GM12892 (cell line): ENCODE measurements at regions not wholly inside any gene's neighbourhood (a gene's known extent, or its start where the extent isn't known, plus 50 kb on each side); places are given as distances from the start of the nearest gene placed in this dataset.

Source experiments
- POLR2A ChIP-seq: IDR thresholded peaks from 2 replicates; pipeline ENCODE4 v1.6.1; 2011; ENCODE audit warnings: low read depth, low read length, control low read depth
- POLR2AphosphoS5 ChIP-seq: IDR thresholded peaks from 2 replicates; pipeline ENCODE4 v1.6.1; 2011; ENCODE audit warnings: low read depth, low read length, control low read depth

- TF ChIP-seq POLR2AphosphoS5 (no peak), POLR2A (no peak)
Measured at GRCh38 chr4:83917572-83917971, 381.7 kb downstream of the GPAT3 start.
